K562 (cell line): ENCODE measurements at regions not wholly inside any gene's neighbourhood (a gene's known extent, or its start where the extent isn't known, plus 50 kb on each side); places are given as distances from the start of the nearest gene placed in this dataset.

Experiments used
- ATAC-seq: fragments of 200-7000 bp; cut with Tn5 transposase; 3 replicates; pipeline ENCODE4 v1.9.1; 2020; ENCODE audit warnings: moderate library complexity
- BruUV-seq: library from RNA; stranded (reverse); fragments of 400-500 nt; replicated peaks from 2 replicates; lab custom pipeline; 2021; lab: Mats Ljungman, UMichigan
- CTCF ChIA-PET: fragments of 300-600 bp; formaldehyde crosslinking; extraction: SDS; loops from one replicate; lab custom pipeline; 2021; ENCODE audit warnings: low intra/inter-chr PET ratio; lab: Yijun Ruan, JAX
- POLR2A ChIA-PET: fragments of 300-600, 350-650 bp; sonication (Branson Sonifier 250); formaldehyde crosslinking; extraction: SDS; loops from one replicate; lab custom pipeline; 2021; ENCODE audit warnings: antibody characterized with exemption, inconsistent platforms; lab: Yijun Ruan, JAX
- DNase-seq, 4 experiments: peaks; one replicate each; pipeline versions ENCODE4 v3.0.0 to v3.0.0-alpha.2; 2011 to 2018; ENCODE audit warnings: low spot score in 3 of 4, mixed read lengths in 3 of 4; ENCODE audit errors: extremely low read depth in 1 of 4
- FAIRE-seq: peaks from 2 replicates; lab custom pipeline; 2011; peaks lifted over from hg19 to GRCh38; lab: Jason Lieb, UNC
- H2AFZ ChIP-seq: 2 replicates; pipeline ENCODE4 v1.6.0; 2011; ENCODE audit warnings: low read depth, low read length, control low read depth, inconsistent platforms
- H3K27ac ChIP-seq: fragments of 200-600 bp; 3 replicates; pipeline ENCODE4 v1.8.0; 2011; ENCODE audit warnings: low read depth, mild to moderate bottlenecking, control low read depth, inconsistent platforms, low read length, moderate library complexity, mixed read lengths; ENCODE audit errors: extremely low read depth
- H3K27me3 ChIP-seq, 2 experiments: fragments of 300-600 bp in 1 of 2; 2 replicates in 1 of 2; 3 replicates in 1 of 2; pipeline versions ENCODE4 v1.6.0 to v1.8.0; 2011; ENCODE audit warnings: inconsistent platforms in 2 of 2, low read length in 2 of 2, mild to moderate bottlenecking in 1 of 2, mixed read lengths in 1 of 2, moderate library complexity in 1 of 2; ENCODE audit not compliant: control insufficient read depth in 2 of 2, insufficient read depth in 2 of 2
- H3K36me3 ChIP-seq: fragments of 300-600 bp; 3 replicates; pipeline ENCODE4 v1.8.0; 2011; ENCODE audit warnings: mild to moderate bottlenecking, low read length, inconsistent platforms; ENCODE audit not compliant: control insufficient read depth, insufficient read depth
- H3K4me1 ChIP-seq, 2 experiments: fragments of 200-600 bp in 1 of 2; replicated peaks in 1 of 2; 2 replicates in 1 of 2; 3 replicates in 1 of 2; pipeline versions ENCODE4 v1.5.1 to v1.8.0; 2011; ENCODE audit warnings: inconsistent platforms in 2 of 2, low read length in 2 of 2, mild to moderate bottlenecking in 1 of 2, mixed read lengths in 1 of 2, moderate library complexity in 1 of 2; ENCODE audit not compliant: control insufficient read depth in 2 of 2, insufficient read depth in 2 of 2
- H3K4me2 ChIP-seq: 2 replicates; pipeline ENCODE4 v1.6.1; 2011; ENCODE audit warnings: low read length, control low read depth, inconsistent platforms, mixed read lengths; ENCODE audit not compliant: insufficient read depth
- H3K4me3 ChIP-seq: fragments of 200-600 bp; sonication (generic), shearing (Covaris generic); 2 replicates; pipeline ENCODE4 v1.5.1; 2016; ENCODE audit warnings: control low read depth, inconsistent platforms
- H3K79me2 ChIP-seq: fragments of 200-600 bp; 3 replicates; pipeline ENCODE4 v1.8.0; 2011; ENCODE audit warnings: low read length, inconsistent platforms; ENCODE audit not compliant: control insufficient read depth, insufficient read depth
- H3K9ac ChIP-seq, 2 experiments: 2 replicates each; pipeline versions ENCODE4 v1.6.0 to v1.6.1; 2011; ENCODE audit warnings: low read depth in 2 of 2, low read length in 2 of 2, control low read depth in 1 of 2, inconsistent platforms in 1 of 2, mild to moderate bottlenecking in 1 of 2, mixed read lengths in 1 of 2; ENCODE audit not compliant: insufficient read depth in 1 of 2
- H3K9me1 ChIP-seq: one replicate; pipeline ENCODE4 v1.6.0; 2011; ENCODE audit warnings: inconsistent platforms, mild to moderate bottlenecking, low read length, moderate library complexity; ENCODE audit not compliant: control insufficient read depth, insufficient read depth
- H3K9me3 ChIP-seq: replicated peaks from 2 replicates; pipeline ENCODE4 v1.5.1; 2011; ENCODE audit warnings: low read depth, low read length, inconsistent platforms; ENCODE audit not compliant: control insufficient read depth, insufficient read depth
- H4K20me1 ChIP-seq: replicated peaks from 2 replicates; pipeline ENCODE4 v1.6.1; 2011; ENCODE audit warnings: low read length, inconsistent platforms, mixed read lengths; ENCODE audit not compliant: control insufficient read depth, insufficient read depth
- BRF1 ChIP-seq: IDR thresholded peaks from 3 replicates; pipeline ENCODE4 v1.6.1; 2011; ENCODE audit warnings: borderline replicate concordance, mild to moderate bottlenecking; ENCODE audit not compliant: insufficient read length; ENCODE audit errors: extremely low read depth
- MBD1 ChIP-seq: fragments of 250-450 bp; sonication (Bioruptor Pico); IDR thresholded peaks from 2 replicates; pipeline ENCODE4 v1.8.0; 2022; ENCODE audit warnings: inconsistent platforms
- MIER1 ChIP-seq: fragments of 450-650 bp; IDR thresholded peaks from 2 replicates; pipeline ENCODE4 v1.6.1; 2016; ENCODE audit warnings: antibody characterized with exemption, mild to moderate bottlenecking, low read depth
- PTTG1 ChIP-seq: fragments of 450-650 bp; IDR thresholded peaks from 2 replicates; pipeline ENCODE4 v1.6.1; 2016; ENCODE audit warnings: low read depth, mild to moderate bottlenecking, missing genetic modification characterization, missing compliant biosample characterization
- ZNF146 ChIP-seq: IDR thresholded peaks from one replicate; pipeline ENCODE4 v1.6.1; 2018; ENCODE audit warnings: missing compliant biosample characterization; ENCODE audit not compliant: unreplicated experiment
- ZNF318 ChIP-seq, 2 experiments: fragments of 450-650 bp; IDR thresholded peaks; 2 replicates each; pipeline ENCODE4 v1.6.1; 2016; ENCODE audit warnings: mild to moderate bottlenecking in 2 of 2, borderline replicate concordance in 1 of 2, low read depth in 1 of 2, moderate library complexity in 1 of 2
- ZNF436 ChIP-seq: fragments of 250-450, 450-650 bp; sonication (Bioruptor Pico); formaldehyde crosslinking; IDR thresholded peaks from 2 replicates; pipeline ENCODE4 v1.7.0; 2020; ENCODE audit warnings: mild to moderate bottlenecking
- WGBS: fragments of 100-300 bp; shearing (Covaris generic); methylation state at CpG from one replicate; pipeline ENCODE4 v1.1.6; 2016; ENCODE audit warnings: low coverage, mixed read lengths; ENCODE audit not compliant: insufficient coverage; ENCODE audit errors: missing lambda C conversion rate; 5-methylcytosine and 5-hydroxymethylcytosine counted together
- in situ Hi-C: fragments of 300-500 bp; cut with MboI; formaldehyde crosslinking; loops from 4 replicates; pipeline ENCODE4 v1.15.0; 2018; ENCODE audit warnings: inconsistent platforms, mixed read lengths
- intact Hi-C: fragments of 100-400 bp; cut with micrococcal nuclease; formaldehyde crosslinking; loops from 2 replicates; pipeline ENCODE4 v1.14.2; 2022
- TF ChIP-seq, protein P1 (sequence below): fragments of 250-450 bp; sonication (Bioruptor Pico); IDR thresholded peaks from 2 replicates; pipeline ENCODE4 v1.5.0; 2021; ENCODE audit warnings: mild to moderate bottlenecking, borderline replicate concordance
- TF ChIP-seq, protein P2 (sequence below): sonication (generic); formaldehyde crosslinking; IDR thresholded peaks from 2 replicates; pipeline ENCODE4 v1.8.1; 2023; ENCODE audit warnings: mild to moderate bottlenecking, missing genetic modification reagents

DNA sequence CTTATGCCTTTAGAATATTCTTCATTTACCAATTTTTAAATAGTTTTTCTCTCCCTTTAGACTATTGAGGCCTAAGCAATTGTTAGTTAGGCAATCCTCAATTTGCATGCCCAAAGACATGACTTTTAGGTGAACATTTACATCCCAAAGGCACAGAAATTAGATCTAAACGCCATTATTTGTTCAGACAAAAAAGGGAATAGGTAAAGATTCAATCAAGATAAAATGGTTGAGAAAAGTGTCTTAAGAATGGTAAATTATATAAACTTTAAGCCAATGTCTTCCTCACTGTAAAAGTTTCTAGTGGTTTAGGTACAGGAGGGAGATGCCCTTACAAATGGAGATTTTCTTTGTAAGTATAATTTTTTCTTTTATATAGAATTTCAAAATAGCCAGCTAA is 50.2 kb upstream of the MME start:
- Histone ChIP-seq H3K9me3 (no peaks in the 10 kb centered on the region), H3K79me2 (no peaks in the 10 kb centered on the region), H3K9ac (no peak overlapping the region), H4K20me1 (no peaks in the 10 kb centered on the region), H3K27me3 (no peaks in the 10 kb centered on the region), H3K27ac (no peak overlapping the region), H3K4me1 (peaks cover 4 to 29% of the 10 kb centered on the region in 2 experiments; a peak in 4 of 5 replicates), H3K4me2 (no peak overlapping the region), H3K36me3 (no peaks in the 10 kb centered on the region), H2AFZ (no peak overlapping the region), H3K4me3 (no peak overlapping the region), H3K9me1 (no peaks in the 10 kb centered on the region)
- no peak for FAIRE-seq
- no TSS peak for BruUV-seq
- WGBS: 19% methylated on average over 1 of the region's 1 CpG
- intact Hi-C loops (no loop called here), in situ Hi-C loops (no loop called here)
- DNase-seq: no peak
- ATAC-seq: no peak
- POLR2A ChIA-PET: no interaction called here
- TF ChIP-seq BRF1 (no peak), MIER1 (no peak), ZNF146 (CRISPR knock-in tag) (no peak), MBD1 (CRISPR knock-in tag) (no peak), PTTG1 (tag) (no peak), ZNF436 (CRISPR knock-in tag) (no peak), ZNF318 (IDR thresholded peaks at IDR 0.05; ENCODE audit: borderline replicate concordance in 1 of 2, low read depth in 1 of 2) (no peak)
- TF ChIP-seq, protein P1, sequence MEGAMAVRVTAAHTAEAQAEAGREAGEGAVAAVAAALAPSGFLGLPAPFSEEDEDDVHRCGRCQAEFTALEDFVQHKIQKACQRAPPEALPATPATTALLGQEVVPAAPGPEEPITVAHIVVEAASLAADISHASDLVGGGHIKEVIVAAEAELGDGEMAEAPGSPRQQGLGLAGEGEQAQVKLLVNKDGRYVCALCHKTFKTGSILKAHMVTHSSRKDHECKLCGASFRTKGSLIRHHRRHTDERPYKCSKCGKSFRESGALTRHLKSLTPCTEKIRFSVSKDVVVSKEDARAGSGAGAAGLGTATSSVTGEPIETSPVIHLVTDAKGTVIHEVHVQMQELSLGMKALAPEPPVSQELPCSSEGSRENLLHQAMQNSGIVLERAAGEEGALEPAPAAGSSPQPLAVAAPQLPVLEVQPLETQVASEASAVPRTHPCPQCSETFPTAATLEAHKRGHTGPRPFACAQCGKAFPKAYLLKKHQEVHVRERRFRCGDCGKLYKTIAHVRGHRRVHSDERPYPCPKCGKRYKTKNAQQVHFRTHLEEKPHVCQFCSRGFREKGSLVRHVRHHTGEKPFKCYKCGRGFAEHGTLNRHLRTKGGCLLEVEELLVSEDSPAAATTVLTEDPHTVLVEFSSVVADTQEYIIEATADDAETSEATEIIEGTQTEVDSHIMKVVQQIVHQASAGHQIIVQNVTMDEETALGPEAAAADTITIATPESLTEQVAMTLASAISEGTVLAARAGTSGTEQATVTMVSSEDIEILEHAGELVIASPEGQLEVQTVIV (CRISPR knock-in tag): no peak
- TF ChIP-seq, protein P2, sequence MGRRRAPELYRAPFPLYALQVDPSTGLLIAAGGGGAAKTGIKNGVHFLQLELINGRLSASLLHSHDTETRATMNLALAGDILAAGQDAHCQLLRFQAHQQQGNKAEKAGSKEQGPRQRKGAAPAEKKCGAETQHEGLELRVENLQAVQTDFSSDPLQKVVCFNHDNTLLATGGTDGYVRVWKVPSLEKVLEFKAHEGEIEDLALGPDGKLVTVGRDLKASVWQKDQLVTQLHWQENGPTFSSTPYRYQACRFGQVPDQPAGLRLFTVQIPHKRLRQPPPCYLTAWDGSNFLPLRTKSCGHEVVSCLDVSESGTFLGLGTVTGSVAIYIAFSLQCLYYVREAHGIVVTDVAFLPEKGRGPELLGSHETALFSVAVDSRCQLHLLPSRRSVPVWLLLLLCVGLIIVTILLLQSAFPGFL: no peak
- CTCF ChIA-PET: no interaction called here
